HepG2 (cell line): ENCODE measurements at regions not wholly inside any gene's neighbourhood (a gene's known extent, or its start where the extent isn't known, plus 50 kb on each side); places are given as distances from the start of the nearest gene placed in this dataset.

Experiments used
- ATAC-seq: fragments of 200-7000 bp; cut with Tn5 transposase; 3 replicates; pipeline ENCODE4 v1.9.1; 2020; ENCODE audit warnings: mild to moderate bottlenecking, moderate library complexity
- BruUV-seq: library from RNA; stranded (reverse); fragments of 400-500 nt; replicated peaks from 2 replicates; lab custom pipeline; 2021; lab: Mats Ljungman, UMichigan
- CTCF ChIA-PET: fragments of 300-600 bp; formaldehyde crosslinking; extraction: SDS; loops from one replicate; lab custom pipeline; 2021; ENCODE audit warnings: low total read pairs, inconsistent platforms, low intra/inter-chr PET ratio; lab: Yijun Ruan, JAX
- POLR2A ChIA-PET: fragments of 350-600 bp; sonication (Branson Sonifier 250); formaldehyde crosslinking; loops from one replicate; lab custom pipeline; 2020; ENCODE audit warnings: antibody characterized with exemption, inconsistent platforms; lab: Yijun Ruan, JAX
- DNase-seq: peaks from one replicate; pipeline ENCODE4 v3.0.0-alpha.2; 2015; ENCODE audit warnings: low spot score
- FAIRE-seq: peaks from 3 replicates; lab custom pipeline; 2011; peaks lifted over from hg19 to GRCh38; lab: Jason Lieb, UNC
- H2AFZ ChIP-seq: one replicate; pipeline ENCODE4 v1.6.1; 2011; ENCODE audit warnings: low read length, inconsistent platforms
- H3K27ac ChIP-seq: fragments of 300-600 bp; 3 replicates; pipeline ENCODE4 v1.8.0; 2011; ENCODE audit warnings: mixed run types, mild to moderate bottlenecking, mixed read lengths, low read length, inconsistent platforms; ENCODE audit not compliant: insufficient read depth; ENCODE audit errors: extremely low read length
- H3K27me3 ChIP-seq, 2 experiments: fragments of 200-600 bp in 1 of 2; 2 replicates in 1 of 2; 3 replicates in 1 of 2; pipeline versions ENCODE4 v1.6.0 to v1.8.0; 2011; ENCODE audit warnings: low read length in 2 of 2, mild to moderate bottlenecking in 2 of 2, moderate library complexity in 2 of 2, inconsistent platforms in 1 of 2; ENCODE audit not compliant: insufficient read depth in 2 of 2, control insufficient read depth in 1 of 2
- H3K36me3 ChIP-seq, 2 experiments: fragments of 200-600 bp in 1 of 2; replicated peaks in 1 of 2; 2 replicates in 1 of 2; 3 replicates in 1 of 2; pipeline versions ENCODE4 v1.5.1 to v1.8.0; 2011; ENCODE audit warnings: low read length in 2 of 2, inconsistent platforms in 1 of 2; ENCODE audit not compliant: insufficient read depth in 2 of 2, control insufficient read depth in 1 of 2
- H3K4me1 ChIP-seq: 2 replicates; pipeline ENCODE4 v1.5.1; 2012; ENCODE audit warnings: low read length, inconsistent platforms; ENCODE audit not compliant: insufficient read depth
- H3K4me2 ChIP-seq: 2 replicates; pipeline ENCODE4 v1.6.0; 2011; ENCODE audit warnings: low read depth, low read length, inconsistent platforms
- H3K4me3 ChIP-seq, 3 experiments: fragments of 200-600 bp in 1 of 3; sonication (generic), shearing (Covaris generic) in 1 of 3; replicated peaks in 1 of 3; 2 replicates each; pipeline ENCODE4 v1.5.1; 2011 to 2016; ENCODE audit warnings: low read length in 3 of 3, inconsistent platforms in 2 of 3, low read depth in 2 of 3, mild to moderate bottlenecking in 2 of 3, control low read depth in 1 of 3, mixed read lengths in 1 of 3; ENCODE audit not compliant: insufficient read depth in 1 of 3
- H3K79me2 ChIP-seq: one replicate; pipeline ENCODE4 v1.6.1; 2011; ENCODE audit warnings: low read length, inconsistent platforms; ENCODE audit not compliant: insufficient read depth
- H3K9ac ChIP-seq: 2 replicates; pipeline ENCODE4 v1.6.0; 2011; ENCODE audit warnings: mild to moderate bottlenecking, low read depth, low read length, inconsistent platforms; ENCODE audit not compliant: insufficient read depth
- H3K9me3 ChIP-seq: 2 replicates; pipeline ENCODE4 v1.5.1; 2012; ENCODE audit warnings: mild to moderate bottlenecking, low read length
- H4K20me1 ChIP-seq: 2 replicates; pipeline ENCODE4 v1.6.0; 2011; ENCODE audit warnings: inconsistent platforms, mild to moderate bottlenecking, low read length, moderate library complexity; ENCODE audit not compliant: insufficient read depth
- GPN1 ChIP-seq: sonication (generic); formaldehyde crosslinking; IDR thresholded peaks from 2 replicates; pipeline ENCODE4 v1.5.1; 2020; ENCODE audit warnings: missing genetic modification reagents, borderline replicate concordance
- HMG20A ChIP-seq: IDR thresholded peaks from 2 replicates; pipeline ENCODE4 v1.6.1; 2016; ENCODE audit warnings: borderline replicate concordance
- HNRNPL ChIP-seq: fragments of 200-400 bp; formaldehyde crosslinking; IDR thresholded peaks from 2 replicates; pipeline ENCODE4 v1.6.1; 2017; ENCODE audit warnings: mild to moderate bottlenecking, low read depth, low read length
- JDP2 ChIP-seq: sonication (generic); formaldehyde crosslinking; IDR thresholded peaks from 2 replicates; pipeline ENCODE4 v1.8.1; 2022; ENCODE audit warnings: missing genetic modification reagents, borderline replicate concordance
- NFE2L2 ChIP-seq: fragments of 150-350 bp; IDR thresholded peaks from 2 replicates; pipeline ENCODE4 v1.6.1; 2014; ENCODE audit warnings: low read length
- NR3C1 ChIP-seq: sonication (generic); formaldehyde crosslinking; IDR thresholded peaks from 2 replicates; pipeline ENCODE4 v1.4.0; 2020; ENCODE audit warnings: missing genetic modification reagents
- PBX3 ChIP-seq: sonication (generic); formaldehyde crosslinking; IDR thresholded peaks from 2 replicates; pipeline ENCODE4 v1.8.1; 2023; ENCODE audit warnings: missing genetic modification reagents, inconsistent platforms, borderline replicate concordance
- PHF21A ChIP-seq: sonication (generic); formaldehyde crosslinking; IDR thresholded peaks from 2 replicates; pipeline ENCODE4 v1.5.0; 2020; ENCODE audit warnings: mild to moderate bottlenecking, missing genetic modification reagents
- RBFOX2 ChIP-seq: fragments of 200-400 bp; formaldehyde crosslinking; IDR thresholded peaks from 2 replicates; pipeline ENCODE4 v1.6.1; 2017; ENCODE audit warnings: low read depth, mild to moderate bottlenecking, low read length
- SRSF1 ChIP-seq: fragments of 200-400 bp; formaldehyde crosslinking; optimal IDR thresholded peaks from 2 replicates; pipeline ENCODE3; 2017; ENCODE audit warnings: mild to moderate bottlenecking, low read depth, low read length, moderate library complexity
- ZMAT5 ChIP-seq: sonication (generic); formaldehyde crosslinking; IDR thresholded peaks from 2 replicates; pipeline ENCODE4 v1.5.0; 2020; ENCODE audit warnings: mild to moderate bottlenecking, low read depth, missing genetic modification reagents, borderline replicate concordance
- ZNF253 ChIP-seq: sonication (generic); formaldehyde crosslinking; IDR thresholded peaks from 2 replicates; pipeline ENCODE4 v1.8.0; 2022; ENCODE audit warnings: mild to moderate bottlenecking, missing genetic modification reagents, borderline replicate concordance
- ZNF33A ChIP-seq: sonication (generic); formaldehyde crosslinking; IDR thresholded peaks from 2 replicates; pipeline ENCODE4 v1.5.1; 2020; ENCODE audit warnings: missing genetic modification reagents, mild to moderate bottlenecking, moderate library complexity, borderline replicate concordance
- ZNF562 ChIP-seq: sonication (generic); formaldehyde crosslinking; IDR thresholded peaks from 2 replicates; pipeline ENCODE4 v1.8.0; 2022; ENCODE audit warnings: missing genetic modification reagents, borderline replicate concordance
- ZNF691 ChIP-seq: sonication (generic); formaldehyde crosslinking; IDR thresholded peaks from 2 replicates; pipeline ENCODE4 v1.4.0; 2020; ENCODE audit warnings: missing genetic modification reagents, low read depth, mild to moderate bottlenecking, borderline replicate concordance
- whole genome bisulfite sequencing: methylation state at CpG from one replicate; pipeline ENCODE4 v1.1.6; 2017; ENCODE audit warnings: low lambda C conversion rate; 5-methylcytosine and 5-hydroxymethylcytosine counted together
- in situ Hi-C: cut with HindIII; loops from 2 replicates; pipeline ENCODE4 v1.10.0; 2017; ENCODE audit warnings: low pct_unique_long_range_greater_than_20kb; ENCODE audit not compliant: extremely low pct_ligation_motif_present
- intact Hi-C: fragments of 100-400 bp; cut with micrococcal nuclease; formaldehyde crosslinking; loops from one replicate; pipeline ENCODE4 v1.10.0; 2022; ENCODE audit not compliant: unreplicated experiment

- intact Hi-C loops (no loop called here), in situ Hi-C loops (no loop called here)
- H3K9me3 ChIP-seq, result no peaks in the 10 kb centered on the region
- POLR2A ChIA-PET, result no interaction called here
- no peaks in the 10 kb centered on the region for H3K79me2 ChIP-seq
- CTCF ChIA-PET, result no interaction called here
- no peaks in the 10 kb centered on the region for H3K4me1 ChIP-seq
- FAIRE-seq (no peak), DNase-seq (no peak), ATAC-seq (no peak)
- BruUV-seq, result no TSS peak
- no peak overlapping the region for H3K27ac ChIP-seq
- no peak overlapping the region for H3K4me2 ChIP-seq
- H3K9ac ChIP-seq, result no peak overlapping the region
- WGBS, result under 1% methylated on average over 3 of the region's 3 CpGs
- H3K27me3 ChIP-seq, result peaks cover 0 to 5% of the 10 kb centered on the region in 2 experiments; a peak in 1 of 5 replicates
- no peak overlapping the region for H3K4me3 ChIP-seq
- H3K36me3 ChIP-seq, result no peaks in the 10 kb centered on the region
- H4K20me1 ChIP-seq, result no peaks in the 10 kb centered on the region
- no peak for TF ChIP-seq NFE2L2
- TF ChIP-seq ZMAT5 (CRISPR knock-in tag), result no peak
- no peak for TF ChIP-seq JDP2 (CRISPR knock-in tag)
- no peak for TF ChIP-seq ZNF33A (CRISPR knock-in tag)
- no peak for TF ChIP-seq ZNF562 (CRISPR knock-in tag)
- TF ChIP-seq HMG20A, result no peak
- TF ChIP-seq SRSF1, result no peak
- no peak for TF ChIP-seq ZNF253 (CRISPR knock-in tag)
- no peak for TF ChIP-seq RBFOX2
- TF ChIP-seq PHF21A, result no peak
- no peak overlapping the region for H2AFZ ChIP-seq
These were observed 305.8 kb upstream of the IGFBP3 start for GRCh38 chr7:46226860-46227259.

GRCh38 chr7:46224363-46224762 is 303.3 kb upstream of the IGFBP3 start:
- WGBS, result 21% methylated on average over 5 of the region's 5 CpGs
- CTCF ChIA-PET, result no interaction called here
- Histone ChIP-seq H3K79me2 (no peaks in the 10 kb centered on the region), H3K36me3 (no peaks in the 10 kb centered on the region), H3K9ac (no peak overlapping the region), H4K20me1 (no peaks in the 10 kb centered on the region), H2AFZ (no peak overlapping the region), H3K4me2 (no peak overlapping the region), H3K4me3 (no peak overlapping the region), H3K27me3 (peaks cover 0 to 8% of the 10 kb centered on the region in 2 experiments; a peak in 1 of 5 replicates), H3K9me3 (no peaks in the 10 kb centered on the region), H3K4me1 (no peaks in the 10 kb centered on the region)
- intact Hi-C loops (no loop called here), in situ Hi-C loops (no loop called here)
- ATAC-seq, result no peak
- FAIRE-seq, result no peak
- POLR2A ChIA-PET, result no interaction called here
- BruUV-seq, result no TSS peak
- DNase-seq, result no peak
- no peak for TF ChIP-seq GPN1 (CRISPR knock-in tag)
- no peak for TF ChIP-seq PBX3
- no peak for TF ChIP-seq HNRNPL
- no peak for TF ChIP-seq NR3C1
- TF ChIP-seq ZNF691 (CRISPR knock-in tag), result no peak
- TF ChIP-seq, all 625 proteins: peak for 0
- no peak overlapping the region for H3K27ac ChIP-seq
